Chondrocyte (in vitro differentiated cells): ENCODE measurements at regions not wholly inside any gene's neighbourhood (a gene's known extent, or its start where the extent isn't known, plus 50 kb on each side); places are given as distances from the start of the nearest gene placed in this dataset.

Experiments used
- DNase-seq: peaks from one replicate; pipeline ENCODE4 v3.0.0; 2021; ENCODE audit warnings: mixed read lengths, low spot score
- H3K27ac Mint-ChIP-seq: one replicate; pipeline ENCODE4 v1.8.0; 2021; ENCODE audit warnings: mild to moderate bottlenecking, moderate library complexity, mixed read lengths; ENCODE audit not compliant: unreplicated experiment
- H3K27me3 Mint-ChIP-seq: 2 replicates; pipeline ENCODE4 v1.8.0; 2021; ENCODE audit warnings: low read depth, mixed read lengths
- H3K36me3 Mint-ChIP-seq: 2 replicates; pipeline ENCODE4 v1.8.0; 2021; ENCODE audit warnings: low read depth, mixed read lengths
- H3K4me1 Mint-ChIP-seq: 2 replicates; pipeline ENCODE4 v1.8.0; 2021; ENCODE audit warnings: low read depth, mild to moderate bottlenecking, mixed read lengths
- H3K4me3 Mint-ChIP-seq: one replicate; pipeline ENCODE4 v1.8.0; 2021; ENCODE audit warnings: mild to moderate bottlenecking, moderate library complexity, mixed read lengths; ENCODE audit not compliant: unreplicated experiment
- H3K9me3 Mint-ChIP-seq: 2 replicates; pipeline ENCODE4 v1.8.0; 2021; ENCODE audit warnings: low read depth, mixed read lengths
- CTCF ChIP-seq: fragments of 200-600 bp; sonication (generic); IDR thresholded peaks from 2 replicates; pipeline ENCODE4 v1.5.0; 2021; ENCODE audit warnings: antibody characterized with exemption, mild to moderate bottlenecking, moderate library complexity

- no peaks in the 10 kb centered on the region for H3K27me3 Mint-ChIP-seq
- no peaks in the 10 kb centered on the region for H3K36me3 Mint-ChIP-seq
- no peaks in the 10 kb centered on the region for H3K4me1 Mint-ChIP-seq
- peaks cover 37% of the 10 kb centered on the region for H3K9me3 Mint-ChIP-seq
- TF ChIP-seq CTCF: no peak
- H3K27ac Mint-ChIP-seq: no peak overlapping the region
- no peak overlapping the region for H3K4me3 Mint-ChIP-seq
- no peak for DNase-seq
Observed at GRCh38 chr14:97723351-97723750, 926.2 kb downstream of the VRK1 start.

GRCh38 chr14:97723819-97724218 is 926.6 kb downstream of the VRK1 start:
- Mint-ChIP-seq H3K27me3 (no peaks in the 10 kb centered on the region), H3K27ac (no peak overlapping the region), H3K36me3 (no peaks in the 10 kb centered on the region), H3K9me3 (peaks cover 38% of the 10 kb centered on the region), H3K4me1 (no peaks in the 10 kb centered on the region), H3K4me3 (no peak overlapping the region)
- DNase-seq: no peak
- TF ChIP-seq CTCF: no peak

- Mint-ChIP-seq H3K9me3 (peaks cover 38% of the 10 kb centered on the region), H3K4me1 (no peaks in the 10 kb centered on the region), H3K36me3 (no peaks in the 10 kb centered on the region), H3K4me3 (no peak overlapping the region), H3K27me3 (no peaks in the 10 kb centered on the region), H3K27ac (no peak overlapping the region)
- TF ChIP-seq CTCF: no peak
- DNase-seq: no peak
Observed at GRCh38 chr14:97724265-97724731, 927.1 kb downstream of the VRK1 start.

GRCh38 chr14:97726676-97727075 is 929.5 kb downstream of the VRK1 start:
- Mint-ChIP-seq H3K27ac (no peak overlapping the region), H3K4me3 (no peak overlapping the region), H3K27me3 (no peaks in the 10 kb centered on the region), H3K4me1 (no peaks in the 10 kb centered on the region), H3K36me3 (no peaks in the 10 kb centered on the region), H3K9me3 (peaks cover 24% of the 10 kb centered on the region)
- no peak for DNase-seq
- TF ChIP-seq CTCF: no peak

- Mint-ChIP-seq H3K36me3 (no peaks in the 10 kb centered on the region), H3K9me3 (peaks cover 15% of the 10 kb centered on the region), H3K4me1 (no peaks in the 10 kb centered on the region), H3K4me3 (no peak overlapping the region), H3K27me3 (no peaks in the 10 kb centered on the region), H3K27ac (no peak overlapping the region)
- no peak for DNase-seq
- TF ChIP-seq CTCF: no peak
Observed at GRCh38 chr14:97730706-97731105, 933.5 kb downstream of the VRK1 start.
